ENCODE measurements at regions not wholly inside any gene's neighbourhood (a gene's known extent, or its start where the extent isn't known, plus 50 kb on each side); places are given as distances from the start of the nearest gene placed in this dataset.

- DNase-seq (ENCODE audit: low read depth, low spot score) = no peak
- SMC1A ChIA-PET (ENCODE audit: uncharacterized antibody, unreplicated experiment) = no interaction called here
- in situ Hi-C loops (cut with MboI) = no loop called here
Observed at GRCh38 chr9:121556082-121556481, 56.4 kb upstream of the GGTA1 start.

More at GRCh38 chr9:121556082-121556481, 56.4 kb upstream of the GGTA1 start:
- Histone ChIP-seq H3K9me3 (replicated peaks; ENCODE audit: control insufficient read depth, insufficient read depth, low read length) (no peaks in the 10 kb centered on the region), H3K9ac (ENCODE audit: control insufficient read depth, insufficient read depth, low read length) (no peak overlapping the region), H3K27me3 (replicated peaks in 1 of 2; ENCODE audit: control insufficient read depth in 2 of 2, insufficient read depth in 2 of 2, low read length in 1 of 2) (no peaks in the 10 kb centered on the region), H3K4me2 (ENCODE audit: control insufficient read depth, insufficient read depth) (no peak overlapping the region), H3K79me2 (ENCODE audit: control insufficient read depth, insufficient read depth, low read length) (no peaks in the 10 kb centered on the region), H3K4me3 (no peak overlapping the region), H3K27ac (ENCODE audit: control insufficient read depth, insufficient read depth) (no peak overlapping the region), H3K4me1 (ENCODE audit: control insufficient read depth, insufficient read depth, low read length) (peaks cover 23% of the 10 kb centered on the region), H3K36me3 (ENCODE audit: control insufficient read depth in 2 of 2, insufficient read depth in 2 of 2, low read length in 1 of 2) (no peaks in the 10 kb centered on the region), H4K20me1 (ENCODE audit: control insufficient read depth, insufficient read depth) (no peaks in the 10 kb centered on the region), H2AFZ (ENCODE audit: control insufficient read depth, low read depth, low read length) (no peak overlapping the region)
- no peak for ATAC-seq
- RAD21 ChIA-PET (ENCODE audit: unreplicated experiment) = interaction anchor here (0.6 to 1.9 kb wide), 2 partner anchors 10 to 1336 kb away, joined by 3 to 7 read pairs; no protein-coding TSS in a partner anchor
- 78% methylated on average over 3 of the region's 3 CpGs for WGBS (ENCODE audit: insufficient coverage, insufficient replicate concordance, low lambda C conversion rate, missing lambda C conversion rate)
- CTCF ChIA-PET = interaction anchor here (1.3 to 3.8 kb wide), 2 partner anchors 10 to 14 kb away, joined by 3 to 13 read pairs; no protein-coding TSS in a partner anchor
- POLR2A ChIA-PET = no interaction called here
- no TSS peak for BruUV-seq (replicated peaks)
- TF ChIP-seq ZNF24 (IDR thresholded peaks at IDR 0.05) (no peak), ZBTB40 (IDR thresholded peaks at IDR 0.05; ENCODE audit: borderline replicate concordance) (peak; percentile 70)
- FAIRE-seq = no peak
- intact Hi-C loops (cut with micrococcal nuclease; ENCODE audit: unreplicated experiment) = no loop called here
